HK-2 (cell line): ENCODE measurements at regions not wholly inside any gene's neighbourhood (a gene's known extent, or its start where the extent isn't known, plus 50 kb on each side); places are given as distances from the start of the nearest gene placed in this dataset.

Experiments used
- DNase-seq: peaks from one replicate; pipeline ENCODE4 v3.0.0-alpha.2; 2018; ENCODE audit not compliant: unreplicated experiment

GRCh38 chr9:126240835-126241234 is 85.8 kb upstream of the MVB12B start:
- DNase-seq, result no peak

GRCh38 chr9:126248680-126249079 is 77.9 kb upstream of the MVB12B start:
- DNase-seq, result no peak

GRCh38 chr9:126261584-126262356 is 64.9 kb upstream of the MVB12B start:
- no peak for DNase-seq

GRCh38 chr9:126262738-126263137 is 63.9 kb upstream of the MVB12B start:
- DNase-seq, result no peak

DNA sequence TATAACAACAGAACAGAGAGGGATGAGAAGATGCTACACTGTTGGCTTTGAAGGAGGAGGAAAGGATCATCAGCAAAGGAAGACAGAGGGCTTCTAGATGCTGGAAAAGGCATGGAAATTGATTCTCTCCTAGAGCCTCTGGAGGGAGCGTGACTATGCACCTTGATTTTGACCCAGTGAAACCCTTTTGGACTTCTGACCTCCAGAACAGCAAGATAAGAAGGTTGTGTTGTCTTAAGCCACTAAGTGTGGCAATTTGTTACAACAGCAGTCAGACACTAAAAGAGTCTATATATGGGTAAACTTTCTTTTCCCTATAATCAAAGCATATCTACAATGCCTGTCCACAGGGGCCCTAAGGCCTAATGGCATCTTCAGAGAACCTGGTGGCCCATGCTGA is 56.1 kb upstream of the MVB12B start:
- no peak for DNase-seq

- DNase-seq, result no peak
Observed at GRCh38 chr9:126275386-126276001, 51.1 kb upstream of the MVB12B start.

GRCh38 chr9:126276056-126276728 is 50.4 kb upstream of the MVB12B start:
- no peak for DNase-seq
